ENCODE measurements at regions not wholly inside any gene's neighbourhood (a gene's known extent, or its start where the extent isn't known, plus 50 kb on each side); places are given as distances from the start of the nearest gene placed in this dataset.

DNA sequence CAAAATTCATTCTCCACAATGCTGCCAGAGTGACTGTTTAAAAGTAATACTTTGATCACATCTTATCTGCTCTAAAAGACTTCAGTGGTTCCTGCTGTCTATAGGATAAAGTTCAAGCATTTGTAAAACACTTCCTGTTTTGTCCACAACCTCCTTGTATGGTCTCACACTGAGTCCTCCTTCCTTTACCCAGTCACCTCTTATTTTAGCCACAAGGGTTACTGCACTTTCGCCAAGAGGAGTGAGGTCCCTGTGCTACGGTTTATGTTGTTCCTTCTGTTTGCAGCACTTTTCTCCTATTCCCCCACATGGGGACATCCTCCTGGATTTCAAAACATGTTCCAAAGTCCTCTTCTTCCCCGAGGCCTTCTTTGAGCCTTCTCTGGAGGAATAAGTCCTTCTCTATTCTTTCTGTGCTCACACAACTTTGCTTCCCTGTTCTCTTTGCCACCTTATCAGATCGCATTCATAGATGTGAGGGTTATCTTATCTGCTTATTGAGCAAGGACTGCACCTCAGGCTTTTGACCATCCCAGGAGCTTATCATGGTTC lies 112.2 kb upstream of the NABP1 start:
- no peak for TF ChIP-seq GATA3 (IDR thresholded peaks at IDR 0.05; ENCODE audit: low read depth, low read length)
- no peak for TF ChIP-seq GATA2 (IDR thresholded peaks at IDR 0.05; ENCODE audit: low read depth, low read length)
